ENCODE measurements at regions not wholly inside any gene's neighbourhood (a gene's known extent, or its start where the extent isn't known, plus 50 kb on each side); places are given as distances from the start of the nearest gene placed in this dataset.

GRCh38 chr16:5971106-5971505 lies 873.5 kb upstream of the EEF2KMT start:
- DNase-seq = no peak
- no peak overlapping the region for H3K4me3 ChIP-seq
- intact Hi-C loops (cut with DNase I; ENCODE audit: low total_unique reads) = no loop called here
- WGBS, 2 donors = 61 to 73% methylated on average over 2 of the region's 2 CpGs
- no peaks in the 10 kb centered on the region for H3K36me3 ChIP-seq (ENCODE audit: low read depth, missing control alignments)
- no peaks in the 10 kb centered on the region for H3K27me3 ChIP-seq
- TF ChIP-seq, protein P1, sequence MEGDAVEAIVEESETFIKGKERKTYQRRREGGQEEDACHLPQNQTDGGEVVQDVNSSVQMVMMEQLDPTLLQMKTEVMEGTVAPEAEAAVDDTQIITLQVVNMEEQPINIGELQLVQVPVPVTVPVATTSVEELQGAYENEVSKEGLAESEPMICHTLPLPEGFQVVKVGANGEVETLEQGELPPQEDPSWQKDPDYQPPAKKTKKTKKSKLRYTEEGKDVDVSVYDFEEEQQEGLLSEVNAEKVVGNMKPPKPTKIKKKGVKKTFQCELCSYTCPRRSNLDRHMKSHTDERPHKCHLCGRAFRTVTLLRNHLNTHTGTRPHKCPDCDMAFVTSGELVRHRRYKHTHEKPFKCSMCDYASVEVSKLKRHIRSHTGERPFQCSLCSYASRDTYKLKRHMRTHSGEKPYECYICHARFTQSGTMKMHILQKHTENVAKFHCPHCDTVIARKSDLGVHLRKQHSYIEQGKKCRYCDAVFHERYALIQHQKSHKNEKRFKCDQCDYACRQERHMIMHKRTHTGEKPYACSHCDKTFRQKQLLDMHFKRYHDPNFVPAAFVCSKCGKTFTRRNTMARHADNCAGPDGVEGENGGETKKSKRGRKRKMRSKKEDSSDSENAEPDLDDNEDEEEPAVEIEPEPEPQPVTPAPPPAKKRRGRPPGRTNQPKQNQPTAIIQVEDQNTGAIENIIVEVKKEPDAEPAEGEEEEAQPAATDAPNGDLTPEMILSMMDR (IDR thresholded peaks at IDR 0.05) = no peak
- TF ChIP-seq POLR2A (IDR thresholded peaks at IDR 0.05) = no peak
- H3K4me1 ChIP-seq = no peaks in the 10 kb centered on the region
- no peaks in the 10 kb centered on the region for H3K9me3 ChIP-seq
- no peak overlapping the region for H3K27ac ChIP-seq

- intact Hi-C loops (cut with DNase I; ENCODE audit: low total_unique reads) = no loop called here
- WGBS, 2 donors = 58 to 60% methylated on average over 7 of the region's 7 CpGs
- Histone ChIP-seq H3K4me1 (no peaks in the 10 kb centered on the region), H3K4me3 (no peak overlapping the region), H3K27me3 (no peaks in the 10 kb centered on the region), H3K27ac (no peak overlapping the region), H3K9me3 (no peaks in the 10 kb centered on the region), H3K36me3 (ENCODE audit: low read depth, missing control alignments) (no peaks in the 10 kb centered on the region)
- TF ChIP-seq, protein P1 (IDR thresholded peaks at IDR 0.05) = no peak
- TF ChIP-seq POLR2A (IDR thresholded peaks at IDR 0.05) = no peak
- no peak for DNase-seq
Measured at GRCh38 chr16:5966004-5966403, 868.4 kb upstream of the EEF2KMT start.

DNA sequence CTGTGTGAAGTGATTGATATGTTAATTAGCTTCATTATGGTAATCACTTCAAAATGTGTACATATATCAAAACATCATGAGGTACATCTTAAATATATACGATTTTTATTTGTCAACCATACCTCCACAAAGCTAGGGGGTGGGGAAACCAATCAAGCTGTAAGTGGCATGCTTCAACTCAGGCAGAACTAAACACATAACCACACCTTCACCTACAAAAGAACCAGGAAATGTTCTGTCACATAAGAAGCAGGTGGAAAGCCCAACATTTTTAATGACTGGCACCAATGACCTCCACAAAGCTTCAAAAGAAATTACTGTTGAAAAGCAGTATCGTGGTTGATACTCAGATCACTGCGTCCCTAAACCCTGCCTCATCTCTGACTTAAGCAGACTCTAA lies 867.7 kb upstream of the EEF2KMT start:
- no peak overlapping the region for H3K27ac ChIP-seq
- no peak for TF ChIP-seq POLR2A (IDR thresholded peaks at IDR 0.05)
- TF ChIP-seq, protein P1 (IDR thresholded peaks at IDR 0.05) = no peak
- no peak overlapping the region for H3K4me3 ChIP-seq
- intact Hi-C loops (cut with DNase I; ENCODE audit: low total_unique reads) = no loop called here
- no peaks in the 10 kb centered on the region for H3K9me3 ChIP-seq
- 78 to 88% methylated on average over 3 of the region's 3 CpGs for WGBS, 2 donors
- DNase-seq = no peak
- H3K4me1 ChIP-seq = no peaks in the 10 kb centered on the region
- no peaks in the 10 kb centered on the region for H3K36me3 ChIP-seq (ENCODE audit: low read depth, missing control alignments)
- H3K27me3 ChIP-seq = no peaks in the 10 kb centered on the region

- Histone ChIP-seq H3K27ac (no peak overlapping the region), H3K36me3 (ENCODE audit: low read depth, missing control alignments) (no peaks in the 10 kb centered on the region), H3K4me3 (no peak overlapping the region), H3K27me3 (no peaks in the 10 kb centered on the region), H3K4me1 (no peaks in the 10 kb centered on the region), H3K9me3 (no peaks in the 10 kb centered on the region)
- intact Hi-C loops (cut with DNase I; ENCODE audit: low total_unique reads) = no loop called here
- DNase-seq = no peak
- TF ChIP-seq POLR2A (IDR thresholded peaks at IDR 0.05) = no peak
- TF ChIP-seq, protein P1 (IDR thresholded peaks at IDR 0.05) = no peak
- WGBS, 2 donors = 89% methylated on average over 5 of the region's 5 CpGs
Measured at GRCh38 chr16:5951486-5951885, 853.9 kb upstream of the EEF2KMT start.

DNA sequence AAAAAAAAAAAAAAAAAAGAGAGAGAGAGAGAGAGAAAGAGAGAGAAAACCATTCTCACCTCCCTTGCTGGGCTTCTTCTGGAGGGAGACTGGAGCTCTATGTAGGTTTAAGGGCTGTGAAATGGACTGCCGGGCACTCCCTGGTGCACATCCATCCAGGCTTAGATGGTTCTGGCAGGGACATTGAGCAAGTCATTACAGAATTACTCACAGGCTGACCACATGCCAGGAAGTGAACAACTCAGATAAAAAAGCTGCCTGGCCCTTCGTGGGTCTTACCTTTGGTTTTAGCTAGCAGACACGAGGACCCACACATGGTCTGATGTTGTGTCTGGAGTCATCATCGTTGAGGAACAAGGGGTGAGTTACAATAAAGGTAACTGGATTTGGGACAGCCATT lies 847.4 kb upstream of the EEF2KMT start:
- no peaks in the 10 kb centered on the region for H3K27me3 ChIP-seq
- no peaks in the 10 kb centered on the region for H3K9me3 ChIP-seq
- intact Hi-C loops (cut with DNase I; ENCODE audit: low total_unique reads) = no loop called here
- no peaks in the 10 kb centered on the region for H3K36me3 ChIP-seq (ENCODE audit: low read depth, missing control alignments)
- 71 to 89% methylated on average over 4 of the region's 4 CpGs for WGBS, 2 donors
- DNase-seq = no peak
- H3K4me3 ChIP-seq = no peak overlapping the region
- TF ChIP-seq, protein P1 (IDR thresholded peaks at IDR 0.05) = no peak
- no peak for TF ChIP-seq POLR2A (IDR thresholded peaks at IDR 0.05)
- H3K27ac ChIP-seq = no peak overlapping the region
- no peaks in the 10 kb centered on the region for H3K4me1 ChIP-seq
